ENCODE measurements at regions not wholly inside any gene's neighbourhood (a gene's known extent, or its start where the extent isn't known, plus 50 kb on each side); places are given as distances from the start of the nearest gene placed in this dataset.

DNA sequence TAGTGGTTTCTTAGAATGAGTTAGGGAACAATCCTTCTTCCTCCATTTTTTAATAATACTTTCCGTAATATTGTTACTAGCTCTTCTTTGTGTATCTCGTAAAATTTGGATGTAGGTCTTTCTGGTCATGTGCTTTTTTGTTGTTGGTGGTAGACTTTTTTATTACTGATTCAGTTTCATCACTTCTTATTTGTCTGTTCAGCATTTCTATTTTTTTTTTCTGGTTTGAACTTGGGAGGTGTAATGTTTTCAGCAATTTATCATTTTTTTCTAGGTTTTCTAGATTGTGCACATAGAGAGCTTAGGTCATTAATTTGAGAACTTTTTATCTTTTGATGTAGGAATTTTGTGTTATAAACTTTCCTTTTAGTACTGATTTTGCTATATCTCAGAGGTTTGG lies 1299.9 kb downstream of the FSCB start (continued):
- no peak for TF ChIP-seq ZNF791 (tag by site-specific recombination; IDR thresholded peaks at IDR 0.05)

GRCh38 chr14:43204816-43205215 lies 1302.3 kb downstream of the FSCB start:
- ChIA-PET POLR2A (no interaction called here), CTCF (no interaction called here)
- Histone ChIP-seq H3K4me3 (ENCODE audit: low read depth, low read length) (no peak overlapping the region), H3K36me3 (ENCODE audit: control insufficient read depth in 2 of 2, insufficient read depth in 1 of 2, low read length in 2 of 2) (no peaks in the 10 kb centered on the region), H3K27ac (ENCODE audit: extremely low read depth, low read depth, low read length) (no peak overlapping the region), H3K4me1 (ENCODE audit: control insufficient read depth, insufficient read depth, low read length) (no peaks in the 10 kb centered on the region), H3K9me3 (ENCODE audit: control insufficient read depth, insufficient read depth, low read depth, low read length) (no peaks in the 10 kb centered on the region)
- TF ChIP-seq ZNF830 (tag by site-specific recombination; IDR thresholded peaks at IDR 0.05; ENCODE audit: low read depth): no peak
- no peak for TF ChIP-seq ZNF23 (tag by site-specific recombination; IDR thresholded peaks at IDR 0.05; ENCODE audit: borderline replicate concordance)
- TF ChIP-seq TCF7L2 (IDR thresholded peaks at IDR 0.05; ENCODE audit: borderline replicate concordance, low read depth, low read length): no peak
- TF ChIP-seq OVOL3 (tag by site-specific recombination; IDR thresholded peaks at IDR 0.05): no peak
- TF ChIP-seq ZNF280D (tag by site-specific recombination; IDR thresholded peaks at IDR 0.05): no peak
- no peak for TF ChIP-seq ZXDB (tag by site-specific recombination; IDR thresholded peaks at IDR 0.05)
- TF ChIP-seq ZNF138 (tag by site-specific recombination; IDR thresholded peaks at IDR 0.05; ENCODE audit: borderline replicate concordance): no peak
- no peak for TF ChIP-seq ZNF341 (tag by site-specific recombination; IDR thresholded peaks at IDR 0.05; ENCODE audit: low read depth)
- no peak for TF ChIP-seq ZNF639 (tag by site-specific recombination; IDR thresholded peaks at IDR 0.05)
- TF ChIP-seq ZNF324 (tag by site-specific recombination; IDR thresholded peaks at IDR 0.05): no peak
- TF ChIP-seq, protein P1, sequence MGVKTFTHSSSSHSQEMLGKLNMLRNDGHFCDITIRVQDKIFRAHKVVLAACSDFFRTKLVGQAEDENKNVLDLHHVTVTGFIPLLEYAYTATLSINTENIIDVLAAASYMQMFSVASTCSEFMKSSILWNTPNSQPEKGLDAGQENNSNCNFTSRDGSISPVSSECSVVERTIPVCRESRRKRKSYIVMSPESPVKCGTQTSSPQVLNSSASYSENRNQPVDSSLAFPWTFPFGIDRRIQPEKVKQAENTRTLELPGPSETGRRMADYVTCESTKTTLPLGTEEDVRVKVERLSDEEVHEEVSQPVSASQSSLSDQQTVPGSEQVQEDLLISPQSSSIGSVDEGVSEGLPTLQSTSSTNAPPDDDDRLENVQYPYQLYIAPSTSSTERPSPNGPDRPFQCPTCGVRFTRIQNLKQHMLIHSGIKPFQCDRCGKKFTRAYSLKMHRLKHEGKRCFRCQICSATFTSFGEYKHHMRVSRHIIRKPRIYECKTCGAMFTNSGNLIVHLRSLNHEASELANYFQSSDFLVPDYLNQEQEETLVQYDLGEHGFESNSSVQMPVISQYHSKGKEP (tag by site-specific recombination; IDR thresholded peaks at IDR 0.05): no peak
- no peak for TF ChIP-seq ZSCAN5A (tag by site-specific recombination; IDR thresholded peaks at IDR 0.05)
- TF ChIP-seq ZNF571 (tag by site-specific recombination; IDR thresholded peaks at IDR 0.05): no peak
- TF ChIP-seq, protein P2, sequence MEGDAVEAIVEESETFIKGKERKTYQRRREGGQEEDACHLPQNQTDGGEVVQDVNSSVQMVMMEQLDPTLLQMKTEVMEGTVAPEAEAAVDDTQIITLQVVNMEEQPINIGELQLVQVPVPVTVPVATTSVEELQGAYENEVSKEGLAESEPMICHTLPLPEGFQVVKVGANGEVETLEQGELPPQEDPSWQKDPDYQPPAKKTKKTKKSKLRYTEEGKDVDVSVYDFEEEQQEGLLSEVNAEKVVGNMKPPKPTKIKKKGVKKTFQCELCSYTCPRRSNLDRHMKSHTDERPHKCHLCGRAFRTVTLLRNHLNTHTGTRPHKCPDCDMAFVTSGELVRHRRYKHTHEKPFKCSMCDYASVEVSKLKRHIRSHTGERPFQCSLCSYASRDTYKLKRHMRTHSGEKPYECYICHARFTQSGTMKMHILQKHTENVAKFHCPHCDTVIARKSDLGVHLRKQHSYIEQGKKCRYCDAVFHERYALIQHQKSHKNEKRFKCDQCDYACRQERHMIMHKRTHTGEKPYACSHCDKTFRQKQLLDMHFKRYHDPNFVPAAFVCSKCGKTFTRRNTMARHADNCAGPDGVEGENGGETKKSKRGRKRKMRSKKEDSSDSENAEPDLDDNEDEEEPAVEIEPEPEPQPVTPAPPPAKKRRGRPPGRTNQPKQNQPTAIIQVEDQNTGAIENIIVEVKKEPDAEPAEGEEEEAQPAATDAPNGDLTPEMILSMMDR (tag by site-specific recombination; IDR thresholded peaks at IDR 0.05): no peak
- no peak for TF ChIP-seq ZNF658 (tag by site-specific recombination; IDR thresholded peaks at IDR 0.05)
- no peak for TF ChIP-seq ZNF157 (tag by site-specific recombination; IDR thresholded peaks at IDR 0.05)
- TF ChIP-seq RBAK (tag by site-specific recombination; IDR thresholded peaks at IDR 0.05): no peak
- TF ChIP-seq, protein P3, sequence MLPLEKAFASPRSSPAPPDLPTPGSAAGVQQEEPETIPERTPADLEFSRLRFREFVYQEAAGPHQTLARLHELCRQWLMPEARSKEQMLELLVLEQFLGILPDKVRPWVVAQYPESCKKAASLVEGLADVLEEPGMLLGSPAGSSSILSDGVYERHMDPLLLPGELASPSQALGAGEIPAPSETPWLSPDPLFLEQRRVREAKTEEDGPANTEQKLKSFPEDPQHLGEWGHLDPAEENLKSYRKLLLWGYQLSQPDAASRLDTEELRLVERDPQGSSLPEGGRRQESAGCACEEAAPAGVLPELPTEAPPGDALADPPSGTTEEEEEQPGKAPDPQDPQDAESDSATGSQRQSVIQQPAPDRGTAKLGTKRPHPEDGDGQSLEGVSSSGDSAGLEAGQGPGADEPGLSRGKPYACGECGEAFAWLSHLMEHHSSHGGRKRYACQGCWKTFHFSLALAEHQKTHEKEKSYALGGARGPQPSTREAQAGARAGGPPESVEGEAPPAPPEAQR (tag by site-specific recombination; IDR thresholded peaks at IDR 0.05): no peak

Measured in HEK293 (cell line).